Activated CD4-positive, CD25-positive, alpha-beta regulatory T cell (primary cell): ENCODE measurements at regions not wholly inside any gene's neighbourhood (a gene's known extent, or its start where the extent isn't known, plus 50 kb on each side); places are given as distances from the start of the nearest gene placed in this dataset.

ENCODE experiments used
- DNase-seq, 4 experiments: peaks; one replicate each; lab custom pipeline; 2025; lab: John Stamatoyannopoulos, UW

DNA sequence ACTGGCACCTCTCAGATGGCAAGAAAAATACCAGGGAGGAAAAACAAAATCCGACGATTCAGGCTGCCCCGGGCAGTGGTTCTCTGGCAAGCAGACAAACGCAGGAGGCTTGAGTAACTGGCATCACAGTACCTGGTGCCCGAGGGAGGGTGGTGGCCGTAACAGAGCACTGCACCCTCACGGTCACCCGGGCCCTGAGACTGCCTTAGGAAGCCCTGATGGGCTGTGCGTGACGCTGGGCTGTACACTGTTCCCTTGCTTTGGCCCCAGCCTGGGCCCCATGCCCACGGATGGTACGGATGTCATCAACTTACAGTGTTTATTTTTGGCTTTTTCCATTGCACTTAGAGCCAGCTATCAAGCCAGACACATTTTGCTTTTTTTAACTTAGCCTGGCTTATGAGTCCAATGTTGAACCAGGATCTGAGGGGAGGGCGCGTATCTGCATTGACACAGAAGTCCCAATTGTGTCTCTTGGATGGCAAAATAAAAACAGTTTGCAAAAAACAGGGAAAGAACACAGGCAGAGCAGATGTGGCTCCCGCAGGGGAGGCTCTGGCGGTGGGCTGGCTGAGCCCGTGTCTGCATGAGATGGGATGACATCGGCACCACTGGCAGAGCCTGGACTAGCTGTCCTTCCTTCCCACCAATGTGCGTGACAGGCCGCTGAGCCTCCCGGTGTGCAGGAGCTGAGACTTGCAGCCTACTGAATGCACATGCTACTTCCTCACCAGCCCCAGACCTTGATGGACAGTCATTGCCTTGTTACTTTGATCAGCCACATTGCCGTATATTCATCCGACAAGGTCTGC, 287.7 kb downstream of the FOXL1 start:
- no peak for DNase-seq

DNA sequence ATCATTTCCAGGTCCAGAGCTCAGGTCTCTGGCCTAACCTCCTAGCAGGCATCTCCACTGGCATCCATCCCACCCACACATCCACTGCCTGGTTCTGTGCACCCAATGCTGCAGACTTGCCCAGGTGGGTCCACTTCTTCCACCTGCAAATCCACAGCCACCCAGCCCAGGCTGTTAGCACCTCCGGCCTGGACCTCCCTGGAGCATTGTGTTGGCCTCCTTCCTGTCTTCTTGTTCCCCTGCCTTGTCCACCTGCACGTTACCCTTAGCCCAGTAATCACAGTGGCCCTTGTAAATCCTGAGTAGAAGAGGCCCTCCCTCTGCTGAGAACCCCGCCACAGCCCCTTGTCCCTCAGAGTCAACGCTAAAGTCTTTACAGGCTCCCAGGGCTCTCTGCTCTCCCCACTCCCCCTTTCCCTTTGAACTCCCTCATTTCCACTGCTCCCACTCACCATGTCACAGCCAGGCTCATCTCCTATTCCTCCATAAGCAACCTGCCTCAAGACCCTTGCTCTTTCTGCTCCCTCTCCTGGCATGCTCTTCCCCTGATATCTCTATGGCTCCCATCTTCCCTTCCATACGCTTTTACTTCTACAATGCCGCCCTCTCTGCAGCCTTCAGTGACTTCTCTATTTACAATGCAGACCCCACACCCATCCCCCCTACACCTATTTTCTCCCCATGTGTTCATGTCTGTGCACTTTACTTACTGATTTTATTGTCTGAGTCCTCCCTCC, 288.8 kb downstream of the FOXL1 start:
- no peak for DNase-seq

DNA sequence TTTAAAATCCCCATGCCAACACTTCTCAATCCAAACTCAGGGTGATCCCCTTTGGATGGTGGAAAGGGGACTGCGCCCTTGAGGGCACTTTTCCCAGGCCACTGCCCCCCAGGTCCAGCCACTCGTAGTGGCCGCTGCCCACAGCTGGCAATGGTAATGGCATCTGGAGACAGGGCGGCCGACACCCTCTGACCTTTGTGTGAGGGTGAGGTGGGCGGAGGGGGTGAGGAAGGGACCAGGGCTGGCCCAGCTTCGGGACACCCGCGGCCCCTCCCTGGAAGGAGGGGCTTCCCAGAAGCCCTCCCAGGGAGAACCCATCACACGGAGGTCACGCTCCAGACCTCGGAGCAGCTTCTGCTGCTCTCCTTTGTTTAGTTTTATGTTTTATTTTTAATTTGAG, 289.7 kb downstream of the FOXL1 start:
- DNase-seq, result no peak

DNA sequence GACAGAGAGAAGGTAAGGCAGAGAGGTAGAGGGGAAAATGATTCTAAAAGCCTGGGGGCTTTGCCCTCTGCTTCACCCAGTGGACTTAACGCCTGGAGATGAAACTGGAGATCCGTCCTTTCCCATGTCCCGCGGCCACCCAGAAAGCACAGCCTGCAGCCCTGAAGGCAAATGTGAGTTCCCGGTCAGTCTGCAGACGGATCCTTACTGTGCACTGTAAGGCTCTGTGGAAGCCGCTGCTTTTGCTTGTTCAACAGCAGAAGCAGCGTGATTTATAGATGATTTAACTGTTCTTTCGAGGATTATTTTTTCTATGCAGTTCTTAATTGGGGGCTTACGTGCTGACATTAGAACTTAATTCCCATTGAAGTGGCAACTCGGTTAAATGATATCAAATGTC, 290.4 kb downstream of the FOXL1 start:
- DNase-seq, result no peak

DNA sequence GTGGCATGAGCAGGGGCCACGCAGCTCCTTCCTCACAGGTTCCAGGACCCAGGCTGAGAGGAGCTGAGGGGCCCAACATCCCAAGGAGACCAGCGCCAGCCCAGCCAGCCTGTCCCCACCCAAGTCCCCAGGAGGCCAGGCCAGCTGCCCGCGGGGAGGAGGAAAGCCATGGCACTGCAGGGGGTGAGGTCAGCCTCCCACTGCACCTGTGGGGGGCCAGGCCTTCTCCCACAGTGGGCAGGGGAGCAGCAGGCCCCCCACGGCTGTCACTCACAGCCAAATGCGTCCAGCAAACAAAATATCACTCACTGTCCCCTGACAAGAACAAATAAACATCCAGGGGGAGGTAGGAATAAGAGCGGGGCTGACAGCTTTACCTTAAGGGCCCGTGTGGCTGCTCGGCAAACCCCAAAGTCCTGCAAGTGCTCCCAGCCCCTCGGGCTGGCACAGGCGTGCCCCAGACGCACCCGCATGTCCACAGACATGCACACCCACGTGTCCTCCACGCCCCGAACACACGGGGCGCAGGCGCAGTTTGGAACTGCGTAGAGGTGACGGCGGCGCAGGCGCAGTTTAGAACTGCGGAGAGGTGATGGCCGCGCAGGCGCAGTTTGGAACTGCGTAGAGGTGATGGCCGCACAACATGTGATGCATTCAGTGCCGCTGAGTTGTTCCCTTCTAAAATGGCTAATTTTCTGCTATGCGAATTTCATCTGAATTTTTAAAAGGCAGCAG, 291.1 kb downstream of the FOXL1 start:
- DNase-seq, result no peak

DNA sequence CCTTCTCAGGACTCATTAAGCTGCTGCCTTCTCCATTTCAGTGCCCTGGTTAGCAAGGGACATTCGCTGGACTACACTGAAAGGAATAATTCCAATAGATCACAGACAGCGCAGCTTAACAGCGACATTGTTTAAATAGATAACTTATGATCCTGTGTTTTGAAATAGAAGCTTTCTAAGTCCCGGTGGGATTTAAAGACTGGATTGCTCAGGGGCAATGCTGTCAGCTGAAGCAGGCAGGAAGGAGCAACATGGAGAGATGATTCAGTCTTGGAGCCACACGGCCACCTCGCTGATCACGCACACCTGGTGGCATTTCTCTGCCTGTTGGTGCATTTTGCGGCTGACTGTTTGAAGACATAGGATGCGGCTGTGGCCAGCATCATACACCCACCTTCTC, 292.0 kb downstream of the FOXL1 start:
- DNase-seq, result no peak

DNA sequence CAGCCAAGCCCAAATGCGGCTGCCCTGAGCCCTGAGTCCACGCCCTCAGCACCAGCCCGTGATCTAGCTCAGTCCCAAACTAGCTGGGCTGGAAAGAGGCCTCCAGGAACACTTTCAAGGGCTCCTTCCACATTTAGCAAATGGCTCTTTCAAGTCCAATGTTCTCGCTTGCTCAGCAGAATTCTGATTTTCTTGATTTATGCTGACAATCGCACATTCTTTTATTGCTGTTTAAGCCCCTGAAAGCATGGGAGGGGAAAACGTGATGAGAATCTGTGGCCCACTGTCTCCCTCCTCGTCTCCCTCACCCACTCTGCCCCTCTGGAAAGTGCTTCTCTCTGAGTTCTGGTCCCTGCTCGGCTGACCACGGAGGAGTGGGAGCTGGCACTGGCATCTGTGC, 293.8 kb downstream of the FOXL1 start:
- no peak for DNase-seq

DNA sequence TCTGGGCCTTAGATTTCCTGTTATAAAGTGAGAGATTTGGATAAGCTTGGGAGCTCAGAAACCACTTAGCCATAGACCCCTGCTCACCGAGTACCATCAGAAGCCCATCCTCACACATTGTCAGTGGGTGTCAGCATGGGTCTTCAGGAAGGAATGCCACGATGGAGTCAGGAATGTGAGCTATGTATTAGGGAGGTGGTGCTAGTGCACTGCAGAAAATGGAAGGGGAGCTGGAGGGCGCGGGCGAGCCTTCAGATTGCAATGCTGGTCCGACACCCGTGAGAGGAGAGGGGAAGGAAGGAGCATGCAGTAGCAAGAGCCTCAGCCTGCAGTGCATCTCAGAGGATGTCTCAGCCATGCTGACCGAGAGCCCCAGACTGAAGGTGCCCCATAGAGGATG, 294.5 kb downstream of the FOXL1 start:
- DNase-seq, result no peak

DNA sequence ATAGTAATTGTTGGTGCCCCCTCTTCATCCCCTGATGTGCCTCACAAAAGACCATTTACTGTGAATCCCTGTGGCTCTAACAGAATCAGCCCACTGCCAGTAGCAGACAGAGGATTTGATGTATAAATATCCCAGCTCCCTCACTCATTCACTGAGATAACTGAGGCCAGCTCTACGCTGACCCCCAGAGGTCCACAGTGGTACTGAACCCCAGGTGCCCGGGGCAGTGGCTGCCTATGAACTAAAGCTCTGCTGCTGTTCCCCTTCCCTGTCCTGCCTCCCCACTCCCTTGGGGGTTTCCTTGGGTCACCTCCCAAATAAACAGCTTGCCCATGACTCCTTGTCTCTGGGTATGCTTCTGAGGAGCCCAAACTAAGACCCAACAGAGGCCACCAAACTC, 295.8 kb downstream of the FOXL1 start:
- no peak for DNase-seq

DNA sequence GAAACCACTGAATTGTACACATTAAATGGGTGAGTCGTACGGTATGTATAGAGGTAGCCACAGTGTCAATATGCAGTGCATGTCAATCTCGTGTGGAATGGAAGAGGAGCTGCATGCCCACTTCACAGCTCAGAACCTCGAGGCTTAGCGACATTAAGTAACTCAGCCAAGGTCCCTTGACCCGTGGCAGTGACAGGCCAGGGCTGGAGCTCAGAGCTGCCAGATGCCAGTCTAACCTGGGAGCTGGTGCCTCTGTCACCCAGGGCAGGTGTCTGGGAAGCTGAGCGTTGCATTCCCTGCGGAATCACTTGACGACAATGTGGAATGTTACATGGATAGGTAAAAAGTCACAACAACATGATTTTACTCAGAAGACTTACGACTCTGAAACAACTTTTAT, 298.1 kb downstream of the FOXL1 start:
- no peak for DNase-seq

DNA sequence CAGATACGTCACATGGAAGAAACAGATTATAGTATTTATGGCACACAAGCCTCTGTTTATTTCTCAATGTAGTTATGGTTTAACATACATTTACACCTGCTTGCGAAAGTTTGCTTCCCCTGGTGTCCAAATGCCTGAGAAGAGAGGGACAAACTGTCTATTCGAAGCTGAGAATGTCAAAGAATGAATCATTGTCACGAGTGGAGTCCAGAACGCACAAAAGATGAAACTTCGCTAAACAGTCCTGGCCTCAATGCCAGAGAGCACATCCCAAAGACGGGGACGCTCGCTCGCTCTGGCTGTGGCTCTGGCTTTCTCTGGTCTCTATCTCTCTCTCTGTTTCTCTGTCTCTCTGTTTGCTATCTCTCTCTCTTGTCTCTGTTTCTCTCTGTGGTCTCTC, 298.8 kb downstream of the FOXL1 start:
- no peak for DNase-seq

DNA sequence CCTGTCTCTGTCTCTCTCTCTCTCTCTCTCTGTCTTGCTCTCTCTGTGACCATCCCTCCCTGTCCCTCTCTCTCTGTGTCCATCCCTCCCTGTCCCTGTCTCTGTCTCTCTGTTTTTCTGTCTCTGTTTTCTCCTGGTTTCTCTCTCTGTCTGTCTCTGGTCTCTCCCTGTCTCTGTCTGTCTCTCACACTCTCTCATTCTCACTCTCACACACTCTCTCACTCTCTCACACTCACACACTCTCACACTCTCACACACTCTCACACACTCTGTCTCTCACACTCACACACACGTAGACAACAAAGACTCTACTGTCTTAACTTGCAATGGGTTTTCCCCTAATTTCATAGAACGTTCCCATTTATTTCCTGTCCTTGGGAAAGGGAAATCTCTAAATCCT, 299.5 kb downstream of the FOXL1 start:
- no peak for DNase-seq

DNA sequence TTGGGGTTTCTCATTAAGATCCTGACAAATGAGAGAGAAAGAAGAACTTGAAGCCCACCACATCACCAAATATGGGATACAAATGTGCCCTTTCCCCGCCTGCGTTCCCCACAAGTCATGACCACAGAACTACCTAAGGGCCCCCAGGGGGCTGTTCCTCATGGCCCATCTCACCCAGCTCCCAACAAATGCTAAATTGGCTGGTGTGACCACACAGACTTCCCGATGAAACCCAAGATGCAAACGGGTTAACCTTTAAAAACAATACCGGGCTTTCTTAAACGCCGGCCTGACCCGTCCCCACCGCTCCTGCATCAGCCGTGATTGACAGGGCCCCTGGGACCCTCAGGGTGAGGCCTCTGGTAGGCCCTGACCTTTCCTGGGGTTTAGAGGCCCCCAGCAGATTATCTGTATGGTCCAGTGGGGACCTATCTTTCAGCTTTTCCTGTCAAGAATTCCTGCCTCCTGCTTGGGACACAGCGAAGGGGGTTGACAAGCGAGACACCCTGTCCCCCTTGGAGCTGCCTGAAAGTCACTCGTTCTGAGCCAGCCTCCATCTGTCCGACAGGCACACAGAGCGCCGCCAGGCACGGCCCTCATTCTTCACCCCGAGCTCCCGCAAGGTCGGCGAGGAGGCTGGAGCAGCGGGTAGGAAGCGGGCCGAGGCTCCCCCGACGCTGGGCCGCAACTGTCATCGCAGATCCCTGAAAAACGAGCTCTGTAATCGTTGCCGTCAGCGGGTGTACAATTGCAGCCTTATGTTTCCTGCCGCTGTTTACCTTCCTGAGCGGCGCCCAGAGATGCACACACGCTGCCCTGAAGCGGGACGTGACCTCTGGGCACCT, 300.1 kb downstream of the FOXL1 start:
- no peak for DNase-seq

DNA sequence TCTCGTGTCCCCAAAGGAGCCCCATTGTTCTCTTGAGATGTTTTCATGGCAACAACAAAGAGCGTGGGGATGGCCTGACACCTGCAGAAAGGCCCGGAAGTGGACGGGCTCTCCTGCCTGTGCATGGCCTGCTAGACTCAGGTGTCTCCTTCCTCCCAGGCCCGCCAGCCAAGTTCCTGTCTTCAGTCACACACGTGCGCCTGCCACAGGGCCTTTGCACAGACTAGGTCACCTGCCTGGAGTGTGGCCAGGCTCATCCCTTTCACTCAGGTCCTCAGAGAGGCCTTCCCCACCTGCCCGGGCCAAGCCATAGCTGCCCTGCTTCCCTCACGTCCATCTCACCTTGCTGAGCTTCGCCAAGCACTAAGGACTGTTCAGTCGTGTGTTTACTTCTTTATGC, 300.9 kb downstream of the FOXL1 start:
- DNase-seq, result no peak

DNA sequence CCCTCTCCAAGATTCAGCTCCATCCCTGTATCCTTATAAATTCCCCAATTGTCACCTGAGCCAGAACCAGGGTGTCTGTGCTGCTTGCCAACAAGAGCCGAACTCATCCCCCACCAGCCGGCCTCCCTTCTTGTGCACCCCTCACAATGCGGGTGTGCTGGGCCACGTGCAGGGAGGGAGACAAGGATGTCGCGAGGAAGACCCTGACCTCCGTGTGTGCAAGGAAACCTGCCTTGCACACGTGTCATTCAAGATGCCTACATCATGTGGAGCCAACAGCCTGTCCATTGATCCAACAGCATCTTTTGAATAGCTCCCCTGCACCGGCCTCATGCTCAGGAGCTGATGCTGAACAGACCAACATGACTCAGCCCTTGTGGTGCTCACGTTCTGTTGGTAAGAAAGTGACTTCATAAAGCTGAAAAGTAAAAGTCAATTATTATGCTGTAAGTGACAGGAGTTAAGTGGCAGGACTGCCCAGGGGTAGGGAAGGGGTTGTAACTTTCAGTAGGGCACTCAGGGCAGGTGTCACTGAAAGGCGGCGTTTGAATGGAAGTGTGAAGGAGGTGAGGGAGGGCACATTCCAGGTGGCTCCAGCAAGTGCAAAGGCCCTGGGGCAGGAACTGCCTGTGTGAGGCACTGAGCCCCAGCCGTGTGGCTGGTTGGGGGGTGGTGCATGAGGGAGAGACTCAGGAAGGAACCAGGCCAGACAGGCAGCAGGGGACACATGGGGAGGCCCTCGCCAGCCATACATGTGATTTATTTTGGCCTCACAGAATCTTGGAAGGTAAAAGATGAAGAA, 302.2 kb downstream of the FOXL1 start:
- no peak for DNase-seq

DNA sequence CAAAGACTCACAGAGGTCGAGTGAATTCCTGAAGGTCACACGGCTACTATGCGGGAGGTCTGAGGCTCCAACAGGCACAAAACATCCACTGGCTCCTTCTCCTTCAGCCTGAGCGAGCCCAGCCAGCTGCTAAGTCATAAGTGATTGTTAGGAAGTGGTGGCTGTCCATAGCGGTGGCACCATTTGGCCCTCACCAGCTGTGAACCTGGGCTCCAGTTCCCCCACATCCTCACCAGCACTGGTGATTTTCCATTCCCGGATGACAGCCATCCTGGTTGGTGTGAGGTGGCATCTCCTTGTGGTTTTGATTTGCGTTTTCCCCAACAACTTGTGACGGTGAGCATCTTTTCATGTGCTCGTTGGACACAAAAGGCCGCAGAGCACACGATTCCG, 302.8 kb downstream of the FOXL1 start:
- DNase-seq, result no peak

DNA sequence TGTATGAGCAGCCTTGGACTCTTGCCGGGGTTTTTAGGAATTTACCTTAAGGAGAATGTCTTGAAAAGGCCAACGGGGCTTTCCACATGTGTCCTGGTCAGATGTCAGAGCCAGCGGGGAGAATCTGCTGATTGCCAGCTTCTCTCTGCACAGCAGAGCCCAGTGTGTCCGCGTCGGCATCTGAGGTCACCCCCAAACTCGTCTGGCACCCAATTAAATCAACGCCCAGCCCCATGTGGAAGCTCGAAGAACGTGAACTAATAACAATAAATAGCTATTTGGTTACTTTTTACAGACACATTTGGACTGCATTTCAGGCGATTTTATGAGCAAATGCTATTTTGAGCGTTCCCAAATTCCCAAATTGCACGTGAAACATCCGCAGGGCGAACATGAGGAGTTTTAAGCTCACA, 303.5 kb downstream of the FOXL1 start:
- no peak for DNase-seq

DNA sequence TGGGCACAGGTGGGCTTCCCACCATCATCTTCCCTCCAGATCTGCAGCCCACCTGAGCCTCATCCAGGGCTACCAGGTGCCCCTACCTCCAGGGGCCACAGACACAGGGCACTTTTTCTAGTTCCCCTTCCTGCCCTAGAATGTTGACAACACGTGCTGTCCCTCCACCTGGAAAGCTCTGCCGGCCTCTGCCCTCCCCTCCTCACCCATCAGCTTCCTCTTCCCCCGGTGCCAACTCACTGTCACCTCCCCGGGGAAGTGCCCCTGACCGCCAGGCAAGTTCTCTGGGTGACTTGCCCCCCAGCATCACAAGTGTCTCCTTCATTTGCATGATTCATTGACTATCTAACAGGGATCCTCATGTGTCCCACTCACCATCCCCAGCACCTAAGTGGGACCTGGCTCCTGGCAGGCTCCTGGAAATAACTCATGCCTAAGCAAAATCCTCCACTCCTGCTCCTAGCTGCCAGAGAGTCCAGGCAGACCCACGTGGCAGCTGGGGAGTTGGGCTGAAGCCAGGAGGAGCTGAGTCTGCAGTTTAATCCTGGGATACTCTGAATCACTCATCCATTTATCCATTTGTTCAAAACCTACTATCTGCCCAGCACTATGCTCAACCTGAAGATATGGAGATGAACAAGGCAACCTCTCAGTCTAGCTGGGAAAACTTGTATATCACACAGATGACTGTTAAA, 304.4 kb downstream of the FOXL1 start:
- no peak for DNase-seq

DNA sequence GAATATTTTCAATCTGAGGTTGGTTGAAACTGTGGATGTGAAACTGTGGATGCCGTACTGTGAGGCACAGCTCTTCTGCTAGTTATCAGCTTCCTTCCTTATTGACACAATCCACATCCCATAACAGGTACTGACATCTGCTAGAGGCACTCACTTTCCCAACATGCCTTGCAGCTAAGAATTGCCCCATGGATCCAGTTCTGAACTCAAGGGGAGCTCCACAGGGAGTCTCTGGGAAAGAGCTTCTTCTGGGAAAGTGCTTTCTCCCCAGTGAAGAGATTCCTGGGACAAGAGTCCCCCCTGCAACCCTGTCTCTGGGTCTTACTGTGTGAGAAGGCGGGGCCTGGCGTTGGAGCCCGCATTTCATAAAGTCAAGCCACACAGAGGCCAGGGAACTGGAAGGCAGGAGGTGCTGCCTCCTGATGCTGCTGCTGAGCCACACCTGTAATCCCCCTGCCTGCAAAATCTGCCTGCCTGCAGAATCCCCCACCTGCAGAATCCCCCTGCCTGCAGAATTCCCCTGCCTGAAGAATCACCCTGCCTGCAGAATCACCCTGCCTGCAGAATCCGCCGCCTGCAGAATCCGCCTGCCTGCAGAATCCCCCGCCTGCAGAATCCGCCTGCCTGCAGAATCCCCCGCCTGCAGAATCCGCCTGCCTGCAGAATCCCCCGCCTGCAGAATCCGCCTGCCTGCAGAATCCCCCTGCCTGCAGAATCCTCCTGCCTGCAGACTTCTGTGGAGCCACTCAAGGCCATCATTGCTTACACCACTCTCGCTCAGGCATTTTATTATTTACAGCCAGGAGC, 305.4 kb downstream of the FOXL1 start:
- no peak for DNase-seq

DNA sequence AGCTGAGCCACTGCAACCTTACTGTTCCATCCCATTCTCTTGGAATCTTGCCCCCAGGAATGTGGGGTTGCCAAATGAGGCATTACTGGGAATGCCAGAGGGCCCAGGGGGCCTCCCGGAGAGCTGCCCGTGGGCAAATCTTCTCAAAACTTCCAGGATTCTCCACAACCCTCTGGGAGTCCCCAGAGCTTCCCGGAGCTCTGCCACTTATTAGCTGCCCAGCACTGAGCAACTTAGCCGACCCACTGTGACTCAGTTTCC, 306.0 kb downstream of the FOXL1 start:
- DNase-seq, result no peak
